Suprapubic skin (tissue), 3 donors: ENCODE measurements at regions not wholly inside any gene's neighbourhood (a gene's known extent, or its start where the extent isn't known, plus 50 kb on each side); places are given as distances from the start of the nearest gene placed in this dataset.
"Not testable (repeated sequence)": the region's sequence is repeated elsewhere in the genome, so short reads cannot be mapped to it uniquely, and the experiment has no call there.

Experiments
- POLR2AphosphoS5 ChIP-seq, 3 donors: sonication (generic); formaldehyde crosslinking; IDR thresholded peaks; one replicate each; pipeline ENCODE4 v1.6.1; 2017; ENCODE audit warnings: antibody characterized with exemption in 3 of 3
- TF ChIP-seq, protein P1 (sequence below), 2 donors: fragments of 200-600 bp in 1 of 2; fragments of 450-650 bp in 1 of 2; sonication (generic) in 1 of 2; IDR thresholded peaks; one replicate each; pipeline ENCODE4 v1.5.1; 2016 to 2019; ENCODE audit warnings: antibody characterized with exemption in 2 of 2, mild to moderate bottlenecking in 1 of 2, moderate library complexity in 1 of 2

DNA sequence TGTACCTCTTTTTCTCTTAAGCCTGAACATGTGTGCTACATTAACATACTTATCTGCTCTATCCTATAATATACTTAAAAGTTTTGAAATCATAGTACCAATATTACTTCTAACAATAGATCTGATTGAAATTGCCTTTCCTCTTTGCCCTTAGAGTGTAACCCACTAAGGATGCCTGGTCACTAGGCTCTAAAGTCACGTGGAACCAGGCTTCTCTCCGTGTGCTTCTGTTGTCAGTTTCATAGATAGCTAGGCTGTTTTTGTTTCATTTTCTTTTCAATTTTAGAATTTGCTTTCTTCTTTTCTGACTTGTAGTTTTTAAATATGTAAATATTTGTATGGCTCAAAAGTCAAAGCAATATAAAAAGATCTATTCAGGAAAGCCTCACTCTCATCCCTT is 100.5 kb upstream of the PZP start:
- TF ChIP-seq, protein P1, sequence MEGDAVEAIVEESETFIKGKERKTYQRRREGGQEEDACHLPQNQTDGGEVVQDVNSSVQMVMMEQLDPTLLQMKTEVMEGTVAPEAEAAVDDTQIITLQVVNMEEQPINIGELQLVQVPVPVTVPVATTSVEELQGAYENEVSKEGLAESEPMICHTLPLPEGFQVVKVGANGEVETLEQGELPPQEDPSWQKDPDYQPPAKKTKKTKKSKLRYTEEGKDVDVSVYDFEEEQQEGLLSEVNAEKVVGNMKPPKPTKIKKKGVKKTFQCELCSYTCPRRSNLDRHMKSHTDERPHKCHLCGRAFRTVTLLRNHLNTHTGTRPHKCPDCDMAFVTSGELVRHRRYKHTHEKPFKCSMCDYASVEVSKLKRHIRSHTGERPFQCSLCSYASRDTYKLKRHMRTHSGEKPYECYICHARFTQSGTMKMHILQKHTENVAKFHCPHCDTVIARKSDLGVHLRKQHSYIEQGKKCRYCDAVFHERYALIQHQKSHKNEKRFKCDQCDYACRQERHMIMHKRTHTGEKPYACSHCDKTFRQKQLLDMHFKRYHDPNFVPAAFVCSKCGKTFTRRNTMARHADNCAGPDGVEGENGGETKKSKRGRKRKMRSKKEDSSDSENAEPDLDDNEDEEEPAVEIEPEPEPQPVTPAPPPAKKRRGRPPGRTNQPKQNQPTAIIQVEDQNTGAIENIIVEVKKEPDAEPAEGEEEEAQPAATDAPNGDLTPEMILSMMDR (IDR thresholded peaks at IDR 0.05): not testable (repeated sequence)
- TF ChIP-seq POLR2AphosphoS5 (IDR thresholded peaks at IDR 0.05): not testable (repeated sequence)
